Epithelial cell of esophagus (primary cell): ENCODE measurements at regions not wholly inside any gene's neighbourhood (a gene's known extent, or its start where the extent isn't known, plus 50 kb on each side); places are given as distances from the start of the nearest gene placed in this dataset.

Source experiments
- DNase-seq: peaks from one replicate; pipeline ENCODE4 v3.0.0; 2010; ENCODE audit warnings: low read depth
- H3K4me3 ChIP-seq: 2 replicates; pipeline ENCODE4 v1.5.1; 2011; ENCODE audit warnings: mild to moderate bottlenecking, low read length, control low read depth
- CTCF ChIP-seq: IDR thresholded peaks from 2 replicates; pipeline ENCODE4 v1.5.1; 2011; ENCODE audit warnings: low read depth, mild to moderate bottlenecking, low read length, control low read depth, inconsistent platforms; ENCODE audit not compliant: insufficient read depth; ENCODE audit errors: missing control alignments

- peak; percentile 72 for DNase-seq
- TF ChIP-seq CTCF, result peak; percentile 66
Observed at GRCh38 chr1:81549588-81550127, 251.1 kb upstream of the ADGRL2 start.

GRCh38 chr1:81548918-81549587, 251.7 kb upstream of the ADGRL2 start:
- no peak for TF ChIP-seq CTCF
- H3K4me3 ChIP-seq, result no peak overlapping the region
- no peak for DNase-seq

More at GRCh38 chr1:81549588-81550127, 251.1 kb upstream of the ADGRL2 start:
- H3K4me3 ChIP-seq, result no peak overlapping the region

GRCh38 chr1:81547912-81548303, 252.8 kb upstream of the ADGRL2 start:
- no peak for DNase-seq
- H3K4me3 ChIP-seq, result no peak overlapping the region
- TF ChIP-seq CTCF, result no peak

GRCh38 chr1:81547261-81547911, 253.3 kb upstream of the ADGRL2 start:
- no peak for TF ChIP-seq CTCF
- H3K4me3 ChIP-seq, result no peak overlapping the region
- no peak for DNase-seq

GRCh38 chr1:81545734-81546133, 255.0 kb upstream of the ADGRL2 start:
- TF ChIP-seq CTCF, result no peak
- H3K4me3 ChIP-seq, result no peak overlapping the region
- no peak for DNase-seq

- no peak for DNase-seq
- H3K4me3 ChIP-seq, result no peak overlapping the region
- TF ChIP-seq CTCF, result no peak
Observed at GRCh38 chr1:81543764-81544163, 257.0 kb upstream of the ADGRL2 start.
